ENCODE measurements at regions not wholly inside any gene's neighbourhood (a gene's known extent, or its start where the extent isn't known, plus 50 kb on each side); places are given as distances from the start of the nearest gene placed in this dataset.

GRCh38 chr6:166029506-166029905, 138.1 kb downstream of the TBXT start:
- no peak overlapping the region for H3K4me3 ChIP-seq (ENCODE audit: low read depth, low read length)
- in situ Hi-C loops (cut with HindIII; ENCODE audit: low sequenced_read_pairs), result no loop called here
- no peak for TF ChIP-seq CTCF (IDR thresholded peaks at IDR 0.05; ENCODE audit: low read depth, low read length, missing control alignments)
- DNase-seq (ENCODE audit: low read depth), result no peak

DNA sequence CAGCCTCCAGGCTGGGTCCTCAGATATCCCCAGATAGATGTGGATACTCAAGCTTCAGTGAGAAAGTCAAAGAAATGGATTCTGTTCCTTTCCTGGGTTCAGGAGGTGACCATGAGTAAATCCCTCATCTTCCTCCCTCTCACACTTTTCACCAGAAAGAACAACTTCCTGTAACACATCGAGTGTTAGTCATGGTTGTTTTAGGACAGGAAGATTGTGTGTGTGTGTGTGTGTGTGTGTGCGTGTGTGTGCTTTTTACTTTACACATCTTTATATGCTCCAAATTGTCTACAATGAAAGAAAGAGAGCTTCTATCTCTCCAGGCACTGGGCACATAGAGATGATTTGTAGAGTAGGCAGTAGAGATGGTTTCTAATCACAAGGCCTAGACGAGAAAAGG, 139.9 kb downstream of the TBXT start:
- H3K4me3 ChIP-seq (ENCODE audit: low read depth, low read length), result no peak overlapping the region
- DNase-seq (ENCODE audit: low read depth), result no peak
- in situ Hi-C loops (cut with HindIII; ENCODE audit: low sequenced_read_pairs), result no loop called here
- no peak for TF ChIP-seq CTCF (IDR thresholded peaks at IDR 0.05; ENCODE audit: low read depth, low read length, missing control alignments)

- H3K4me3 ChIP-seq (ENCODE audit: low read depth, low read length), result no peak overlapping the region
- no peak for TF ChIP-seq CTCF (IDR thresholded peaks at IDR 0.05; ENCODE audit: low read depth, low read length, missing control alignments)
- in situ Hi-C loops (cut with HindIII; ENCODE audit: low sequenced_read_pairs), result no loop called here
- no peak for DNase-seq (ENCODE audit: low read depth)
Observed at GRCh38 chr6:166026586-166027126, 141.0 kb downstream of the TBXT start.

GRCh38 chr6:166025149-166025898, 142.3 kb downstream of the TBXT start:
- in situ Hi-C loops (cut with HindIII; ENCODE audit: low sequenced_read_pairs), result no loop called here
- no peak overlapping the region for H3K4me3 ChIP-seq (ENCODE audit: low read depth, low read length)
- TF ChIP-seq CTCF (IDR thresholded peaks at IDR 0.05; ENCODE audit: low read depth, low read length, missing control alignments), result no peak
- DNase-seq (ENCODE audit: low read depth), result peak; percentile 82

DNA sequence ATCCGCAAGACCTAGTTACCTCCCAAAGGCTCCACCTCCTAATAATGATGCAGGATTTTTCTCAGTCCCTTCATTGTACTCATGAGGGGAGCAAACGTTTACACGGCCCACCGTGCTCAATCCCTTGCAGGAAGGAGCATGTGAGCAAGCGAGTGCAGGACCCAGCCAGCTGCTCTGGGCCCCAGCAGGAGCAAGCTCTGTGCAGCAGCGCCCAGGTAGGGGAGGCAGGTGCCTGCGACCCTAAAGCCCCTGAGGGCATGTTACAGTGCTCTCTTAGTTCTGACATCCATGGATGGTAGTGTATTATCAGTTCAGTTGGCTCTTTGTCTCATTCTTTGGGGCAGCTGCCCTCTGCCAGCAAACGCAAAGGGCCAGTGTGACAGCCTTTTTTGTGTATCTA, 143.4 kb downstream of the TBXT start:
- DNase-seq (ENCODE audit: low read depth), result no peak
- no peak for TF ChIP-seq CTCF (IDR thresholded peaks at IDR 0.05; ENCODE audit: low read depth, low read length, missing control alignments)
- no peak overlapping the region for H3K4me3 ChIP-seq (ENCODE audit: low read depth, low read length)
- in situ Hi-C loops (cut with HindIII; ENCODE audit: low sequenced_read_pairs), result no loop called here

- TF ChIP-seq CTCF (IDR thresholded peaks at IDR 0.05; ENCODE audit: low read depth, low read length, missing control alignments), result no peak
- H3K4me3 ChIP-seq (ENCODE audit: low read depth, low read length), result no peak overlapping the region
- DNase-seq (ENCODE audit: low read depth), result no peak
- in situ Hi-C loops (cut with HindIII; ENCODE audit: low sequenced_read_pairs), result no loop called here
Observed at GRCh38 chr6:166023273-166023989, 144.2 kb downstream of the TBXT start.
